Brain microvascular endothelial cell (primary cell): ENCODE measurements at regions not wholly inside any gene's neighbourhood (a gene's known extent, or its start where the extent isn't known, plus 50 kb on each side); places are given as distances from the start of the nearest gene placed in this dataset.

Experiments
- DNase-seq: peaks from one replicate; pipeline ENCODE4 v3.0.0-alpha.2; 2020
- H3K27ac ChIP-seq: fragments of 250-450 bp; sonication (Bioruptor Pico); 2 replicates; pipeline ENCODE4 v1.5.1; 2020; ENCODE audit warnings: mild to moderate bottlenecking, moderate library complexity
- H3K27me3 ChIP-seq: fragments of 250-450 bp; sonication (Bioruptor Pico); replicated peaks from 2 replicates; pipeline ENCODE4 v1.5.1; 2020; ENCODE audit warnings: mild to moderate bottlenecking
- H3K36me3 ChIP-seq: fragments of 250-450 bp; sonication (Bioruptor Pico); replicated peaks from 2 replicates; pipeline ENCODE4 v1.5.1; 2020; ENCODE audit warnings: mild to moderate bottlenecking
- H3K4me3 ChIP-seq: 2 replicates; pipeline ENCODE4 v1.5.1; 2011; ENCODE audit warnings: low read depth, mild to moderate bottlenecking, control low read depth, low read length, moderate library complexity
- in situ Hi-C: cut with HindIII; loops from 2 replicates; pipeline ENCODE4 v1.10.0; 2017; ENCODE audit warnings: low sequenced_read_pairs, low pct_ligation_motif_present
- TF ChIP-seq, protein P1 (sequence below): IDR thresholded peaks from 2 replicates; pipeline ENCODE4 v1.5.1; 2011; ENCODE audit warnings: low read depth, mild to moderate bottlenecking, moderate library complexity, low read length, control low read depth, inconsistent platforms; ENCODE audit errors: missing control alignments

DNA sequence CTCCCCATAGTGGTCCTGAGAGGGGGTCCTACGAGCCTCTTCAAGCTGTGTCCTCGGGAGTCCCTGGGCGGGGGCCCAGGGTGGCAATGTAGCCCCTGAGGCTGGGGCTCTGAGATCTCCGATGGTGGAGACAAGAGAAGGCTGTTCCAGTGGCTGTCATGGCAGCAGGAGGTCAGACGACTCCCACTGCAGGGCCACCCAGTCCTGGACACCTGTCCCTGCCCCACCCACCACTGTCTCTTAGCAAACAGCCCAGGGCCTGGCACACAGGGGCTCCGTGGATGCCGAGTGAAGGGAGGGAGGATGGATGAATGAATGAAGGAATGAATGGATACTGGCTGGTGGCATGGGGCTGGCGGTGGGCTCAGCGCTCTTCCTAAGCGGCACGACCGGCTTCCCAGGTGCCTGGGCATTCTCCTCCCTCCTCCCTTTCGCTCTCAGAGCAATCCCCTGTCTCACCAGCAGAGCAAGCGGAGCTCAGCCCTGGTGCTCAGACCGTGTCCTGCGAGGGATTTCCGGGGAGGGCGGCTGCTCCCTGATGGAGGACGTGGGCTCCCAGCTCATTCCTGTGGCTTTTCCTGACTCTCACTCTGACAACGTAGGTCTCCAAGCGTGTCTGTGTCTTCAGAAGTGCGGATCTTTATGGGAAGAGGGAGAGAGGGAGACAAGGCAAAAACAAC is 1272.6 kb downstream of the BRD1 start:
- TF ChIP-seq, protein P1, sequence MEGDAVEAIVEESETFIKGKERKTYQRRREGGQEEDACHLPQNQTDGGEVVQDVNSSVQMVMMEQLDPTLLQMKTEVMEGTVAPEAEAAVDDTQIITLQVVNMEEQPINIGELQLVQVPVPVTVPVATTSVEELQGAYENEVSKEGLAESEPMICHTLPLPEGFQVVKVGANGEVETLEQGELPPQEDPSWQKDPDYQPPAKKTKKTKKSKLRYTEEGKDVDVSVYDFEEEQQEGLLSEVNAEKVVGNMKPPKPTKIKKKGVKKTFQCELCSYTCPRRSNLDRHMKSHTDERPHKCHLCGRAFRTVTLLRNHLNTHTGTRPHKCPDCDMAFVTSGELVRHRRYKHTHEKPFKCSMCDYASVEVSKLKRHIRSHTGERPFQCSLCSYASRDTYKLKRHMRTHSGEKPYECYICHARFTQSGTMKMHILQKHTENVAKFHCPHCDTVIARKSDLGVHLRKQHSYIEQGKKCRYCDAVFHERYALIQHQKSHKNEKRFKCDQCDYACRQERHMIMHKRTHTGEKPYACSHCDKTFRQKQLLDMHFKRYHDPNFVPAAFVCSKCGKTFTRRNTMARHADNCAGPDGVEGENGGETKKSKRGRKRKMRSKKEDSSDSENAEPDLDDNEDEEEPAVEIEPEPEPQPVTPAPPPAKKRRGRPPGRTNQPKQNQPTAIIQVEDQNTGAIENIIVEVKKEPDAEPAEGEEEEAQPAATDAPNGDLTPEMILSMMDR: no peak
- no peak for DNase-seq
- H3K36me3 ChIP-seq: no peaks in the 10 kb centered on the region
- no peak overlapping the region for H3K4me3 ChIP-seq
- H3K27ac ChIP-seq: no peak overlapping the region
- H3K27me3 ChIP-seq: no peaks in the 10 kb centered on the region
- in situ Hi-C loops: no loop called here

DNA sequence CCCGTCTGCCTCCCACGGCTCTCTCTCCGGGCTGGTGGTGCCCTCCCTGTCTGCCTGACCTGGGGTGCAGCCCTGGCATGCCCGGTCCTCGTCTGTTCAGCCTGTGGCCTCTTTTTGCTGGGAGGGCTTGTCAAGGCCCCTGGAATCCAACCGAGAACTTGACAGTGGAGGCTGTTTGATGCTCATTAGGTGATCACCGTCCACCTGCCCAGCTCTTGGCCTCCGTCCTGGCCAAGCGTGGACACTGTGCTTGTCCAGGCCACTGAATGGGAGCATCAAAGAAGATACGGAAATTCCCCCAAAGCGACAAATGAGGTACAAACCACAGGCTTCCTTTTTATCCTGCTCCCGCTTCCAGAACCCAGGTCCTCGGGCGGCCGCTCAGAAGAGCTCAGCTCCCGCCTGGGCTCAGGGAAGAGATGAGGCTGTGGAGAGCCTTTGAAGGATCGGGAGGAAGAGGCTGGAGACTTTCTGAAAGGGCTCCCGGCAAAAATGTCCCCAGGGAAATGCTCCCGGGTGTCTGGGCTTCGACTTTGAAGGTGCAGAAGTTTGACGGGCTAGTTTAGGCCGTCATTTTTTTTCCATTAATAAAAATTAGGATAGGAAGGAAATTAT is 1273.9 kb downstream of the BRD1 start:
- Histone ChIP-seq H3K4me3 (no peak overlapping the region), H3K27me3 (no peaks in the 10 kb centered on the region), H3K27ac (no peak overlapping the region), H3K36me3 (no peaks in the 10 kb centered on the region)
- in situ Hi-C loops: no loop called here
- TF ChIP-seq, protein P1: no peak
- no peak for DNase-seq

DNA sequence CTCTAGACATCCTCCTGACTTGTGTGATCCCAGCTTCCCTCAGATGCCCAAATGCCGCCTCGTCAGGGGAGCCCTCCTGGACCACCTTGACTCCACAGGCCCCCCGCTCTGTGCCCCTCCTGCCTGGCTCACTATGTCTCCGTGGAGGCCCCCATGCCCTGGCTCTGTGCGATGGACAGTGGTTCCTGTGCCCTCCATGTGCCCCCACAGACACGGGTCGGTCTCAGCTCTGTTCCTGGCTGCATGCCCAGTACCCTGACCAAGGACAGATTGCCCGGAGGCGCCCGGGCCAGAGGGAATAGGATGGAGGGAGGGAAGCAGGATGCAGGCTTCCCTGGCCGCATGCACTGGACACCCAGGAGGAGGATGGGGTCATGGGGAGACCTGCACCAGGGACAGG is 1274.6 kb downstream of the BRD1 start:
- no peak for DNase-seq
- in situ Hi-C loops: no loop called here
- Histone ChIP-seq H3K36me3 (no peaks in the 10 kb centered on the region), H3K27ac (no peak overlapping the region), H3K4me3 (no peak overlapping the region), H3K27me3 (no peaks in the 10 kb centered on the region)
- TF ChIP-seq, protein P1: no peak

DNA sequence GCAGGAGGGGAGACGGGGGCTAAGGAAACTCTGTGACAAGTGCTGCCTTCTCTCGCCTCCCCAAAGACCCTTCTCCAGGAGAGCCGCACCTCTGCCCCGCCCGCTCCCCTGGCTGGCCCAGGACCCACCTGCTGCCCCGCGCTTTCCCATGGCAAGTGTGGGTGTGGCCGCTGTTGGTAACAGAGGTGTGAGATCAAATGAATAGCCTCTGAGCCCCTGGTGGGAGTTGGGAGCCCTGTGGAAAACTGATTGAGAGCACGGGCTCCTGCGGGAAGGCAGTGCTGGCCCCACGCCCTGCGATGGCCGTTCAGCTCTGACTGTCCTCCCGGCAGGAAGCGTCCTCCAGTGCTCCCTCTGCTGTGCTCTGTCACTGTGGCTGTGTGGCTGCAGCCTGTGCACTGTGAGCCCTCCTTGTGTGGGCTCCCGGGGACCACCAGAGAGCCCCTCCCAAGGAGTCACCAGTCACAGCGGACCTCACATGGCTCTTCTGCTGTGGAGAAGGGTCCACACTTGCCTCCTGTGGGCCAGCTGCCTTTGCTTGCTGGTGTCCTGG is 1275.9 kb downstream of the BRD1 start:
- in situ Hi-C loops: no loop called here
- TF ChIP-seq, protein P1: no peak

DNA sequence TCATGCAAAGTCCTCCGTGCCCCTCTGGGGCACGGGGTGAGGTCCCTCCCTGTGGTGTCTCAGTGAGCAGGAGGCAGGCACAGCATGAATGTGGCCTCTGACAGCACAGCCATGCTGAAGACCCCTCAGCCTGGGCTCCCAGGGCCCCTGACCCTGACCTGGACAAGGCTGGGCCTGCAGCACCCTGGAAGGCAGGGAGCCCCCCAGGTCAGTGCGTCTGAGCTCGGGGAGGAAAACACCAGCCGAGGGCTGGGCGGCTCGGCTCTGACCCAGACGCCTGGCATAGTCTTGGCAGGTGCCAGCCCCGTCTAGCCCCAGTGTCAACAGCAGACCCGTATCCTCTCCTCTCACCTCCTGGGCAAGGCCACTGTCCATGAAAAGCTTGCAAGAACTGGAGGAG is 1276.6 kb downstream of the BRD1 start:
- in situ Hi-C loops: no loop called here
- TF ChIP-seq, protein P1: no peak
- no peak for DNase-seq

More for the DNA sequence above, 1275.9 kb downstream of the BRD1 start:
- Histone ChIP-seq H3K4me3 (no peak overlapping the region), H3K27me3 (no peaks in the 10 kb centered on the region), H3K36me3 (no peaks in the 10 kb centered on the region), H3K27ac (no peak overlapping the region)
- no peak for DNase-seq

DNA sequence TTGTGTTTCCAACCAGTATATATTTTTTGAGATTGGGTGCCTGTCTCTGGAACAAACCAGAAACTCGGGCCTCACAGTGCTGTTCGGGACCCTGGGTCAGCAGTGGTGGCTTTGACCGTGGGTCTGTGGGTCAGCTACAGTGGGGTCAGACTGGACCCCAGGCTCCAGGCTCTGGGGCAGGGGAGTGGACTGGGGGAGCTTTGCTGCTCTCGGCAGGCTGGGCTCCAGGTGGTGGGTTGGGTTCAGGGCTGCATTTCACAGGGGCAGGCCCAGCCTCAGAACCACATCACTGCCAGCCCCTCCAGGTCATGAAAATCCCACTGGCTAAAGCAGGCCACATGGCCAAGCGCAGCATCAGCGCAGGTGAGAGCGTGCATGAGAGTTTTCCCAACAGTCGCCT is 1279.3 kb downstream of the BRD1 start:
- no peak overlapping the region for H3K4me3 ChIP-seq

More for the DNA sequence above, 1276.6 kb downstream of the BRD1 start:
- Histone ChIP-seq H3K27ac (no peak overlapping the region), H3K36me3 (no peaks in the 10 kb centered on the region), H3K27me3 (no peaks in the 10 kb centered on the region), H3K4me3 (no peak overlapping the region)

More for the DNA sequence above, 1279.3 kb downstream of the BRD1 start:
- Histone ChIP-seq H3K27ac (no peak overlapping the region), H3K36me3 (no peaks in the 10 kb centered on the region), H3K27me3 (no peaks in the 10 kb centered on the region)
- TF ChIP-seq, protein P1: no peak
- in situ Hi-C loops: no loop called here
- DNase-seq: no peak
